Ovary (tissue), 3 donors: ENCODE measurements at regions not wholly inside any gene's neighbourhood (a gene's known extent, or its start where the extent isn't known, plus 50 kb on each side); places are given as distances from the start of the nearest gene placed in this dataset.

Experiments used
- CTCF ChIP-seq, 3 donors: fragments of 450-650 bp in 2 of 3; fragments of 200-600 bp in 1 of 3; IDR thresholded peaks; one replicate each; pipeline versions ENCODE4 v1.5.1 to v1.8.0; 2016 to 2022; ENCODE audit warnings: antibody characterized with exemption in 3 of 3, mild to moderate bottlenecking in 1 of 3
- POLR2A ChIP-seq: fragments of 450-650 bp; IDR thresholded peaks from one replicate; pipeline ENCODE4 v1.6.1; 2017; ENCODE audit warnings: antibody characterized with exemption, mild to moderate bottlenecking, moderate library complexity
- donor health status: DM: no; HTN: no; CAD: no.

DNA sequence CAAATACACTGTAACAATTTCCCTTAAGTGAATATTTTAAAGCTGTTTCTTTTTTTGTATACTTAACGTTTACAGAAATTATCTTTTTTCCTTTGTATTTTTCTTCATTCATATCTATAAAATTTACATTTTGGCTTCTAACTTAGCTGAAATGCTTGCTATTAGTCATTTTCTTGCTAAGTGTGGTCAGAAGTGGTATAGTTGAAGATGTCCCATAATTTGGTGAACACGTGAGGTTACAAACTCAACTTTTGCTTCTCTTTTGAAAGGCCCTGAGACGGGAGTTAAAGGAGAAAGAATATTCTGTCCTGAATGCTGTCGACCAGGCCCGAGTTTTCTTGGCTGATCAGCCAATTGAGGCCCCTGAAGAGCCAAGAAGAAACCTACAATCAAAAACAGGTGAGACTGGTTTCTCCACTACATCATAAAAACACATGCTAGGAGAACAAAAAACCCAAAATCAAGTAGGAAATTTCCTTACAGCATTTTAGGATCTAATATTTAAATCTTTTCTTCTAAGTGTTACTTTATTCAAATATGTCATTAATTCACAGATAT is 445.0 kb downstream of the UTRN start:
- TF ChIP-seq CTCF (IDR thresholded peaks at IDR 0.05) (no peak), POLR2A (no peak)
